HepG2 (cell line): ENCODE measurements at regions not wholly inside any gene's neighbourhood (a gene's known extent, or its start where the extent isn't known, plus 50 kb on each side); places are given as distances from the start of the nearest gene placed in this dataset.

Source experiments
- ETV5 ChIP-seq: IDR thresholded peaks from 2 replicates; pipeline ENCODE4 v1.6.1; 2018; ENCODE audit warnings: missing biosample characterization, missing genetic modification reagents, inconsistent platforms, borderline replicate concordance
- GABPA ChIP-seq, 2 experiments: IDR thresholded peaks; 2 replicates each; pipeline ENCODE4 v1.6.1; 2011 to 2016; ENCODE audit warnings: low read depth in 2 of 2, low read length in 1 of 2, missing biosample characterization in 1 of 2, missing genetic modification characterization in 1 of 2
- HOXA5 ChIP-seq: sonication (generic); formaldehyde crosslinking; IDR thresholded peaks from 2 replicates; pipeline ENCODE4 v1.4.0; 2020; ENCODE audit warnings: missing genetic modification reagents
- KMT2B ChIP-seq: IDR thresholded peaks from 2 replicates; pipeline ENCODE4 v1.6.1; 2016; ENCODE audit warnings: missing genetic modification reagents, missing compliant biosample characterization
- MATR3 ChIP-seq: sonication (generic); formaldehyde crosslinking; IDR thresholded peaks from 2 replicates; pipeline ENCODE4 v1.4.0; 2020; ENCODE audit warnings: missing genetic modification reagents
- MEF2D ChIP-seq: sonication (generic); formaldehyde crosslinking; IDR thresholded peaks from 2 replicates; pipeline ENCODE4 v1.5.1; 2020; ENCODE audit warnings: mild to moderate bottlenecking, missing genetic modification reagents
- NONO ChIP-seq, 2 experiments: fragments of 450-650 bp in 1 of 2; sonication (generic) in 1 of 2; formaldehyde crosslinking in 1 of 2; IDR thresholded peaks in 1 of 2; conservative IDR thresholded peaks in 1 of 2; 2 replicates each; pipeline versions ENCODE4 v1.6.1 to v1.8.0; 2017 to 2022; ENCODE audit warnings: mild to moderate bottlenecking in 1 of 2, missing genetic modification reagents in 1 of 2, moderate library complexity in 1 of 2
- PHF21A ChIP-seq: sonication (generic); formaldehyde crosslinking; IDR thresholded peaks from 2 replicates; pipeline ENCODE4 v1.5.0; 2020; ENCODE audit warnings: mild to moderate bottlenecking, missing genetic modification reagents
- SAFB2 ChIP-seq: sonication (generic); formaldehyde crosslinking; IDR thresholded peaks from 2 replicates; pipeline ENCODE4 v1.5.1; 2020; ENCODE audit warnings: missing genetic modification reagents, low read depth, mild to moderate bottlenecking, borderline replicate concordance
- SNAPC2 ChIP-seq: sonication (generic); formaldehyde crosslinking; IDR thresholded peaks from 2 replicates; pipeline ENCODE4 v1.8.1; 2022; ENCODE audit warnings: mild to moderate bottlenecking, missing genetic modification reagents
- ZBTB8A ChIP-seq: sonication (generic); formaldehyde crosslinking; IDR thresholded peaks from 2 replicates; pipeline ENCODE4 v1.4.0; 2020; ENCODE audit warnings: mild to moderate bottlenecking, low read depth, missing genetic modification reagents, borderline replicate concordance
- ZNF441 ChIP-seq: sonication (generic); formaldehyde crosslinking; IDR thresholded peaks from 2 replicates; pipeline ENCODE4 v1.7.0; 2021; ENCODE audit warnings: missing genetic modification reagents, borderline replicate concordance
- ZNF746 ChIP-seq: sonication (generic); formaldehyde crosslinking; IDR thresholded peaks from 2 replicates; pipeline ENCODE4 v1.8.0; 2022; ENCODE audit warnings: mild to moderate bottlenecking, missing genetic modification reagents
- TF ChIP-seq, protein P1 (sequence below): sonication (generic); formaldehyde crosslinking; IDR thresholded peaks from 2 replicates; pipeline ENCODE4 v1.4.0; 2020; ENCODE audit warnings: mild to moderate bottlenecking, missing genetic modification reagents, borderline replicate concordance
- TF ChIP-seq, protein P2 (sequence below): IDR thresholded peaks from 2 replicates; pipeline ENCODE4 v1.6.1; 2012; ENCODE audit warnings: low read depth, low read length, improper control_type of control experiment
- TF ChIP-seq, protein P3 (sequence below): fragments of 450-650 bp; IDR thresholded peaks from 2 replicates; pipeline ENCODE4 v1.6.1; 2017
- TF ChIP-seq, protein P4 (sequence below): sonication (generic); formaldehyde crosslinking; IDR thresholded peaks from 2 replicates; pipeline ENCODE4 v1.9.0; 2022; ENCODE audit warnings: low read depth, missing genetic modification reagents

DNA sequence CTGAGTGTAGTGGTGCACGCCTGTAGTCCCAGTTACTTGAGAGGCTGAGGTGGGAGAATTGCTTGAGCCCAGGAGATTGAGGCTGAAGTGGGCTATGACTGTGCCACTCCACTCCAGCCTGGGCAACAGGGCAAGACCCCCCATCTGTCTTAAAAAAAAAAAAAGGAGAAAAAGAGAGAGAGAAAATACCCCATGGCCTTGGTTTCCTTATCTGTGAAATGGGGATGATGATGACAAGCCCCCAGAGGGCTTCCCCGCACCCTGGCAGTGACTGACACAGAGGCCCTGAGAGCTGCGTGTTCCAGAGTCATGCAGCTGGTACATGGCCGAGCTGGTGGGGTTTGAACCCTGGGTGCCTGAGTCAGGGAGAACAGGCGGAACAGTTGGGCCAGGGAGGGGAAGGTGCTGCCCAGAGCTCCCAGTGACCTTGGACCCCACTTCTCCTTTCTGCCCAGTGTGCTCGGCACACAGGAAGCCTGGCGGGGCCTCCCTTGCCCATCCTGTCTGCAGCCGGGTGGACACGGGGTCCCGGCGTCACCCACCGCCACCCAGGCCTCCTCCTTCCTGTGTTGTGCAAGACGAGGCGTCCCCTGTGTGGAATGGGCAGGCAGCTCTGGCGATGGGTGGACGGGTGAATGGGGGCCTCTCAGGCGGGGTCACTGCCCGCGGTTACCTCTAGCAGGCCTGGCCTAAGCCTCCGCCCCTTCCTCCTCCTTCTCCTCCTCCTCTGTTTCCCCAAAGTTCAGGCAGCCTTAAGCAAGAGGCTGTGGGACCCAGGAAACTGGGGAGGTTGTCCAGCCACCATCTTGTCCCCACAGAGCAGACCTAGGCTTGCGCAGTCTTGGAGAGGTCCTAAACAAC is 84.2 kb downstream of the CEBPB start (continued):
- no peak for TF ChIP-seq GABPA (IDR thresholded peaks at IDR 0.05; ENCODE audit: low read depth, low read length)
- TF ChIP-seq GABPA (CRISPR knock-in tag; IDR thresholded peaks at IDR 0.05; ENCODE audit: low read depth) = peak; percentile 79
- TF ChIP-seq, protein P1, sequence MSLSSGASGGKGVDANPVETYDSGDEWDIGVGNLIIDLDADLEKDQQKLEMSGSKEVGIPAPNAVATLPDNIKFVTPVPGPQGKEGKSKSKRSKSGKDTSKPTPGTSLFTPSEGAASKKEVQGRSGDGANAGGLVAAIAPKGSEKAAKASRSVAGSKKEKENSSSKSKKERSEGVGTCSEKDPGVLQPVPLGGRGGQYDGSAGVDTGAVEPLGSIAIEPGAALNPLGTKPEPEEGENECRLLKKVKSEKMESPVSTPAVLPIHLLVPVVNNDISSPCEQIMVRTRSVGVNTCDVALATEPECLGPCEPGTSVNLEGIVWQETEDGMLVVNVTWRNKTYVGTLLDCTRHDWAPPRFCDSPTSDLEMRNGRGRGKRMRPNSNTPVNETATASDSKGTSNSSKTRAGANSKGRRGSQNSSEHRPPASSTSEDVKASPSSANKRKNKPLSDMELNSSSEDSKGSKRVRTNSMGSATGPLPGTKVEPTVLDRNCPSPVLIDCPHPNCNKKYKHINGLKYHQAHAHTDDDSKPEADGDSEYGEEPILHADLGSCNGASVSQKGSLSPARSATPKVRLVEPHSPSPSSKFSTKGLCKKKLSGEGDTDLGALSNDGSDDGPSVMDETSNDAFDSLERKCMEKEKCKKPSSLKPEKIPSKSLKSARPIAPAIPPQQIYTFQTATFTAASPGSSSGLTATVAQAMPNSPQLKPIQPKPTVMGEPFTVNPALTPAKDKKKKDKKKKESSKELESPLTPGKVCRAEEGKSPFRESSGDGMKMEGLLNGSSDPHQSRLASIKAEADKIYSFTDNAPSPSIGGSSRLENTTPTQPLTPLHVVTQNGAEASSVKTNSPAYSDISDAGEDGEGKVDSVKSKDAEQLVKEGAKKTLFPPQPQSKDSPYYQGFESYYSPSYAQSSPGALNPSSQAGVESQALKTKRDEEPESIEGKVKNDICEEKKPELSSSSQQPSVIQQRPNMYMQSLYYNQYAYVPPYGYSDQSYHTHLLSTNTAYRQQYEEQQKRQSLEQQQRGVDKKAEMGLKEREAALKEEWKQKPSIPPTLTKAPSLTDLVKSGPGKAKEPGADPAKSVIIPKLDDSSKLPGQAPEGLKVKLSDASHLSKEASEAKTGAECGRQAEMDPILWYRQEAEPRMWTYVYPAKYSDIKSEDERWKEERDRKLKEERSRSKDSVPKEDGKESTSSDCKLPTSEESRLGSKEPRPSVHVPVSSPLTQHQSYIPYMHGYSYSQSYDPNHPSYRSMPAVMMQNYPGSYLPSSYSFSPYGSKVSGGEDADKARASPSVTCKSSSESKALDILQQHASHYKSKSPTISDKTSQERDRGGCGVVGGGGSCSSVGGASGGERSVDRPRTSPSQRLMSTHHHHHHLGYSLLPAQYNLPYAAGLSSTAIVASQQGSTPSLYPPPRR (CRISPR knock-in tag) = peak; percentile 93
- TF ChIP-seq, protein P2, sequence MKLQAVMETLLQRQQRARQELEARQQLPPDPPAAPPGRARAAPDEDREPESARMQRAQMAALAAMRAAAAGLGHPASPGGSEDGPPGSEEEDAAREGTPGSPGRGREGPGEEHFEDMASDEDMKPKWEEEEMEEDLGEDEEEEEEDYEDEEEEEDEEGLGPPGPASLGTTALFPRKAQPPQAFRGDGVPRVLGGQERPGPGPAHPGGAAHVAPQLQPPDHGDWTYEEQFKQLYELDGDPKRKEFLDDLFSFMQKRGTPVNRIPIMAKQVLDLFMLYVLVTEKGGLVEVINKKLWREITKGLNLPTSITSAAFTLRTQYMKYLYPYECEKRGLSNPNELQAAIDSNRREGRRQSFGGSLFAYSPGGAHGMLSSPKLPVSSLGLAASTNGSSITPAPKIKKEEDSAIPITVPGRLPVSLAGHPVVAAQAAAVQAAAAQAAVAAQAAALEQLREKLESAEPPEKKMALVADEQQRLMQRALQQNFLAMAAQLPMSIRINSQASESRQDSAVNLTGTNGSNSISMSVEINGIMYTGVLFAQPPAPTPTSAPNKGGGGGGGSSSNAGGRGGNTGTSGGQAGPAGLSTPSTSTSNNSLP = no peak
- TF ChIP-seq ETV5 = peak; percentile 100
- TF ChIP-seq PHF21A (CRISPR knock-in tag) = peak; percentile 99
- no peak for TF ChIP-seq NONO (IDR thresholded peaks at IDR 0.05)
- TF ChIP-seq NONO (CRISPR knock-in tag; conservative IDR thresholded peaks at IDR 0.05) = peak; percentile 93; the same call in 1 of the 2 replicates
- peak; percentile 98 for TF ChIP-seq MEF2D (CRISPR knock-in tag)
- TF ChIP-seq, protein P3, sequence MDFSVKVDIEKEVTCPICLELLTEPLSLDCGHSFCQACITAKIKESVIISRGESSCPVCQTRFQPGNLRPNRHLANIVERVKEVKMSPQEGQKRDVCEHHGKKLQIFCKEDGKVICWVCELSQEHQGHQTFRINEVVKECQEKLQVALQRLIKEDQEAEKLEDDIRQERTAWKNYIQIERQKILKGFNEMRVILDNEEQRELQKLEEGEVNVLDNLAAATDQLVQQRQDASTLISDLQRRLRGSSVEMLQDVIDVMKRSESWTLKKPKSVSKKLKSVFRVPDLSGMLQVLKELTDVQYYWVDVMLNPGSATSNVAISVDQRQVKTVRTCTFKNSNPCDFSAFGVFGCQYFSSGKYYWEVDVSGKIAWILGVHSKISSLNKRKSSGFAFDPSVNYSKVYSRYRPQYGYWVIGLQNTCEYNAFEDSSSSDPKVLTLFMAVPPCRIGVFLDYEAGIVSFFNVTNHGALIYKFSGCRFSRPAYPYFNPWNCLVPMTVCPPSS = no peak
- TF ChIP-seq MATR3 = no peak
- no peak for TF ChIP-seq SNAPC2 (CRISPR knock-in tag)
- peak; percentile 90 for TF ChIP-seq ZNF441 (CRISPR knock-in tag)
- TF ChIP-seq ZBTB8A (CRISPR knock-in tag) = 0 out of 2 replicates have a peak, but pooled peaks have one; percentile 35
- TF ChIP-seq, protein P4, sequence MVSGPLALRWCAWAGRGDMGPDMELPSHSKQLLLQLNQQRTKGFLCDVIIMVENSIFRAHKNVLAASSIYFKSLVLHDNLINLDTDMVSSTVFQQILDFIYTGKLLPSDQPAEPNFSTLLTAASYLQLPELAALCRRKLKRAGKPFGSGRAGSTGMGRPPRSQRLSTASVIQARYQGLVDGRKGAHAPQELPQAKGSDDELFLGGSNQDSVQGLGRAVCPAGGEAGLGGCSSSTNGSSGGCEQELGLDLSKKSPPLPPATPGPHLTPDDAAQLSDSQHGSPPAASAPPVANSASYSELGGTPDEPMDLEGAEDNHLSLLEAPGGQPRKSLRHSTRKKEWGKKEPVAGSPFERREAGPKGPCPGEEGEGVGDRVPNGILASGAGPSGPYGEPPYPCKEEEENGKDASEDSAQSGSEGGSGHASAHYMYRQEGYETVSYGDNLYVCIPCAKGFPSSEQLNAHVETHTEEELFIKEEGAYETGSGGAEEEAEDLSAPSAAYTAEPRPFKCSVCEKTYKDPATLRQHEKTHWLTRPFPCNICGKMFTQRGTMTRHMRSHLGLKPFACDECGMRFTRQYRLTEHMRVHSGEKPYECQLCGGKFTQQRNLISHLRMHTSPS = peak; percentile 100
- TF ChIP-seq SAFB2 (CRISPR knock-in tag) = peak; percentile 90
- peak; percentile 72 for TF ChIP-seq HOXA5 (CRISPR knock-in tag)
- peak; percentile 69 for TF ChIP-seq KMT2B (CRISPR knock-in tag)
- peak; percentile 98 for TF ChIP-seq ZNF746 (CRISPR knock-in tag)
